Progenitor cell of endocrine pancreas (in vitro differentiated cells): ENCODE measurements at regions not wholly inside any gene's neighbourhood (a gene's known extent, or its start where the extent isn't known, plus 50 kb on each side); places are given as distances from the start of the nearest gene placed in this dataset.
"Not testable (repeated sequence)": the region's sequence is repeated elsewhere in the genome, so short reads cannot be mapped to it uniquely, and the experiment has no call there.

Experiments
- DNase-seq: peaks from one replicate; pipeline ENCODE4 v3.0.0; 2021; ENCODE audit warnings: low spot score; ENCODE audit not compliant: unreplicated experiment
- H3K27ac Mint-ChIP-seq: 2 replicates; pipeline ENCODE4 v1.8.0; 2021; ENCODE audit warnings: mild to moderate bottlenecking, moderate library complexity, mixed read lengths
- H3K27me3 Mint-ChIP-seq: 2 replicates; pipeline ENCODE4 v1.8.0; 2021; ENCODE audit warnings: mixed read lengths
- H3K36me3 Mint-ChIP-seq: 2 replicates; pipeline ENCODE4 v1.8.0; 2022; ENCODE audit warnings: mixed read lengths; ENCODE audit not compliant: insufficient read depth
- H3K4me1 Mint-ChIP-seq: 2 replicates; pipeline ENCODE4 v1.8.0; 2021; ENCODE audit warnings: low read depth, mixed read lengths
- H3K4me3 Mint-ChIP-seq: 2 replicates; pipeline ENCODE4 v1.8.0; 2021; ENCODE audit warnings: low read depth, mild to moderate bottlenecking, moderate library complexity, mixed read lengths
- H3K9me3 Mint-ChIP-seq: 2 replicates; pipeline ENCODE4 v1.8.0; 2021; ENCODE audit warnings: low read depth, mixed read lengths
- CTCF ChIP-seq: fragments of 200-600 bp; sonication (generic); IDR thresholded peaks from one replicate; pipeline ENCODE4 v1.5.0; 2021; ENCODE audit warnings: antibody characterized with exemption, mild to moderate bottlenecking; ENCODE audit not compliant: unreplicated experiment

GRCh38 chr6:140794544-140794943 is 1338.2 kb upstream of the GJE1 start:
- no peak overlapping the region for H3K27ac Mint-ChIP-seq
- no peaks in the 10 kb centered on the region for H3K4me1 Mint-ChIP-seq
- no peaks in the 10 kb centered on the region for H3K27me3 Mint-ChIP-seq
- H3K4me3 Mint-ChIP-seq = no peak overlapping the region
- DNase-seq = no peak
- no peak for TF ChIP-seq CTCF
- peaks cover 9% of the 10 kb centered on the region for H3K9me3 Mint-ChIP-seq
- H3K36me3 Mint-ChIP-seq = no peaks in the 10 kb centered on the region

- TF ChIP-seq CTCF = no peak
- no peak overlapping the region for H3K4me3 Mint-ChIP-seq
- H3K4me1 Mint-ChIP-seq = no peaks in the 10 kb centered on the region
- no peak overlapping the region for H3K27ac Mint-ChIP-seq
- no peaks in the 10 kb centered on the region for H3K36me3 Mint-ChIP-seq
- H3K9me3 Mint-ChIP-seq = peaks cover 3% of the 10 kb centered on the region
- no peak for DNase-seq
- no peaks in the 10 kb centered on the region for H3K27me3 Mint-ChIP-seq
Observed at GRCh38 chr6:140790109-140790508, 1342.6 kb upstream of the GJE1 start.

- peaks cover 3% of the 10 kb centered on the region for H3K9me3 Mint-ChIP-seq
- H3K36me3 Mint-ChIP-seq = no peaks in the 10 kb centered on the region
- no peak for TF ChIP-seq CTCF
- no peak overlapping the region for H3K27ac Mint-ChIP-seq
- no peak overlapping the region for H3K4me3 Mint-ChIP-seq
- no peaks in the 10 kb centered on the region for H3K4me1 Mint-ChIP-seq
- no peak for DNase-seq
- no peaks in the 10 kb centered on the region for H3K27me3 Mint-ChIP-seq
Observed at GRCh38 chr6:140789466-140789865, 1343.3 kb upstream of the GJE1 start.

GRCh38 chr6:140785926-140786325 is 1346.8 kb upstream of the GJE1 start:
- no peak for TF ChIP-seq CTCF
- Mint-ChIP-seq H3K27me3 (no peaks in the 10 kb centered on the region), H3K27ac (no peak overlapping the region), H3K36me3 (no peaks in the 10 kb centered on the region), H3K4me1 (no peaks in the 10 kb centered on the region), H3K9me3 (no peaks in the 10 kb centered on the region), H3K4me3 (no peak overlapping the region)
- no peak for DNase-seq

- no peak overlapping the region for H3K4me3 Mint-ChIP-seq
- H3K27ac Mint-ChIP-seq = no peak overlapping the region
- H3K36me3 Mint-ChIP-seq = no peaks in the 10 kb centered on the region
- DNase-seq = no peak
- TF ChIP-seq CTCF = no peak
- H3K4me1 Mint-ChIP-seq = no peaks in the 10 kb centered on the region
- H3K9me3 Mint-ChIP-seq = no peaks in the 10 kb centered on the region
- H3K27me3 Mint-ChIP-seq = no peaks in the 10 kb centered on the region
Observed at GRCh38 chr6:140784573-140784972, 1348.2 kb upstream of the GJE1 start.

- H3K4me1 Mint-ChIP-seq, DNase-seq, H3K4me3 Mint-ChIP-seq, H3K9me3 Mint-ChIP-seq, H3K27ac Mint-ChIP-seq, H3K27me3 Mint-ChIP-seq, H3K36me3 Mint-ChIP-seq: not testable (repeated sequence)
Observed at GRCh38 chr6:140783504-140783903, 1349.2 kb upstream of the GJE1 start.
